ENCODE measurements at regions not wholly inside any gene's neighbourhood (a gene's known extent, or its start where the extent isn't known, plus 50 kb on each side); places are given as distances from the start of the nearest gene placed in this dataset.

- Histone ChIP-seq H3K27me3 (ENCODE audit: insufficient read depth) (no peaks in the 10 kb centered on the region), H3K4me2 (no peak overlapping the region), H3K27ac (ENCODE audit: low read depth) (no peak overlapping the region), H4K20me1 (replicated peaks; ENCODE audit: insufficient read depth) (no peaks in the 10 kb centered on the region), H3K4me3 (no peak overlapping the region), H3K36me3 (ENCODE audit: insufficient read depth) (no peaks in the 10 kb centered on the region), H3F3A (replicated peaks; ENCODE audit: low read depth) (no peaks in the 10 kb centered on the region), H2AFZ (no peak overlapping the region), H3K79me2 (replicated peaks; ENCODE audit: insufficient read depth) (no peaks in the 10 kb centered on the region), H3K9me2 (ENCODE audit: insufficient read depth) (no peaks in the 10 kb centered on the region), H3K4me1 (ENCODE audit: insufficient read depth) (no peaks in the 10 kb centered on the region)
- no peak for DNase-seq (ENCODE audit: low spot score)
- Mint-ChIP-seq H3K27me3 (ENCODE audit: insufficient read depth, low read depth, poor library complexity) (peaks cover 2% of the 10 kb centered on the region), H3K27ac (no peak overlapping the region), H3K4me3 (no peak overlapping the region), H3K4me1 (no peaks in the 10 kb centered on the region), H3K9me3 (no peaks in the 10 kb centered on the region), H3K36me3 (ENCODE audit: low read depth) (no peaks in the 10 kb centered on the region)
- TF ChIP-seq JUNB (IDR thresholded peaks at IDR 0.05; ENCODE audit: unreplicated experiment): no peak
- no peak for TF ChIP-seq EZH2phosphoT487 (IDR thresholded peaks at IDR 0.05; ENCODE audit: unreplicated experiment)
- no peak for TF ChIP-seq ZNF462 (CRISPR knock-in tag; IDR thresholded peaks at IDR 0.05)
- TF ChIP-seq REST (IDR thresholded peaks at IDR 0.05; ENCODE audit: unreplicated experiment): no peak
- no peak for TF ChIP-seq ZNF331 (CRISPR knock-in tag; IDR thresholded peaks at IDR 0.05; ENCODE audit: low read depth)
- TF ChIP-seq CREB1 (CRISPR knock-in tag; IDR thresholded peaks at IDR 0.05; ENCODE audit: low read depth): no peak
- no peak for TF ChIP-seq EZH2 (IDR thresholded peaks at IDR 0.05; ENCODE audit: low read depth, unreplicated experiment)
- TF ChIP-seq CTCF (conservative IDR thresholded peaks at IDR 0.05; ENCODE audit: low read depth in 2 of 2): no peak
- TF ChIP-seq STAT1 (IDR thresholded peaks at IDR 0.05; ENCODE audit: unreplicated experiment): no peak
- TF ChIP-seq NANOG (IDR thresholded peaks at IDR 0.05; ENCODE audit: borderline replicate concordance): no peak
- TF ChIP-seq ZNF114 (CRISPR knock-in tag; IDR thresholded peaks at IDR 0.05): no peak
- no peak for TF ChIP-seq ETS1 (IDR thresholded peaks at IDR 0.05)
- no peak for TF ChIP-seq POLR2AphosphoS5 (IDR thresholded peaks at IDR 0.05; ENCODE audit: low read depth)
- no peak for ATAC-seq
Measured at GRCh38 chr11:19510468-19510867, 202.2 kb upstream of the NAV2 start.
